ENCODE measurements at regions not wholly inside any gene's neighbourhood (a gene's known extent, or its start where the extent isn't known, plus 50 kb on each side); places are given as distances from the start of the nearest gene placed in this dataset.

DNA sequence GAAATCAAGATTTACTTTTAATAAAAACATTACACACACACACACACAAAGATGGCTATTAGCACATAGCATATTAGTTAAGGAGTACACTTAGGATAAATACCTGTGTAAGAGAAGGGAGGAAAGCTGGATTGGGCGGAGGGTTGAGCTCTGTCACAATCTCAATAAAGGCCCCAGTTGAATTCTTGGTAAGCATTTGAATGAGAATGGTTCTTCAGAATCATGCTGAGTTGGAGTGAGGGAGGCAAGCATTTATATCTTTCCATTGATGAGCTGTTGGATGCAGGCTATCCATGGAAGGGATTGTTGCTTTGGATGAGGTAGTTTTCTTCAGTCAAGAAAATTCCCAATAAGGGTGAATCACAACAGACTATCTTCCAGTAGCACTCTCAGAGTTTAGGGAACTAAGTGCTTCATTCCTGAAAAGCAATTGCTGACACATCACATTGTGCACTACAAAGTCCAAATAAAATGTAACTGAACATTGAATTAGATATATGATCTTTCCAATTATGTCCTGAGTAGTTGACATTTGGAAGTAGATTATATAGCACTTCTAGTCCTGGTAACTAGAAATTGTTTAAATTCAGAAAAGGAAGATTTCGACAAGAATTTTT is 95.7 kb downstream of the SUCNR1 start:
- H3K4me3 ChIP-seq (ENCODE audit: low read length): no peak overlapping the region
- WGBS (ENCODE audit: insufficient coverage, insufficient read length): no CpG with 5 or more reads among the region's 2 CpGs
- H3K36me3 ChIP-seq (ENCODE audit: control insufficient read depth, insufficient read depth, low read length): no peaks in the 10 kb centered on the region
- no peak overlapping the region for H3K27ac ChIP-seq (ENCODE audit: low read length)
- H3K27me3 ChIP-seq (ENCODE audit: control insufficient read depth, insufficient read depth, low read length): no peaks in the 10 kb centered on the region
- DNase-seq (ENCODE audit: low read depth, low spot score): peak; percentile 29
- no peaks in the 10 kb centered on the region for H3K9me3 ChIP-seq (ENCODE audit: control insufficient read depth, insufficient read depth, low read length)
- no peaks in the 10 kb centered on the region for H3K4me1 ChIP-seq (ENCODE audit: control insufficient read depth, insufficient read depth, low read length)

DNA sequence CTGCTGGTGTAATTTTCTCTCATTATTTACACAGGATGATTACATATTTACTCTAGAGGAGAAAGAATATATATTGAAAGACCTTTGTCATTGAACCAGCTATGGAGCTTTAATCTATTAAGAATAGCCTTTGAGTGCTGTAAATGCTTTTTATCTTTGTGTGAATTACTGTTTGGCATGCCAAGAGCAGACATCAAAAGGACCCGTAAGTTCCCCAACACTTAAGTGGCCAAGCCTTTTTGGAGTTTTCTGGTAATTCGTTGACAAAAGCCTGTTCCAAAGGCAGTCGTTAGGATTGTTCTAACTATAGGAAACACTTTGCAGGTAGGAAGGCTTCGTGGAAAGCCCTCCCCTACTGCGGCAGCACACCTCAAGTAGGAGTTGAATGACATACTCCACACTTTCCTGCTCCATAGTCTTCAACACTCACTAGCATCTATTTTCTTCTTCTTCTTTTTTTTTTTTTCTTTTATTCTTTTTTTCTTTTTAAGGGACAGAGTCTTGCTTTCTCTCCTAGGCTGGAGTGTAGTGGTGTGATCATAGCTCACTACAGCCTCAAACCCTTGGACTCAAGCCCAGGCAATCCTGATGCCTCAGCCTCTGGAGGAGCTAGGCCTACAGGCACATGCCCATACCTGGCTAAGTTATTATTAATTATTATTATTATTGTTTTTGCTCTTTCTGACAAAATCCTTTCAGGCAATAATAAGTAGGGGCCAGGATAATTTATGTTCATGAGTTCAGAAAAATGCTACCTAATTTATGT is 98.6 kb downstream of the SUCNR1 start:
- Histone ChIP-seq H3K4me1 (ENCODE audit: control insufficient read depth, insufficient read depth, low read length) (no peaks in the 10 kb centered on the region), H3K4me3 (ENCODE audit: low read length) (no peak overlapping the region), H3K27me3 (ENCODE audit: control insufficient read depth, insufficient read depth, low read length) (no peaks in the 10 kb centered on the region), H3K27ac (ENCODE audit: low read length) (no peak overlapping the region), H3K36me3 (ENCODE audit: control insufficient read depth, insufficient read depth, low read length) (no peaks in the 10 kb centered on the region), H3K9me3 (ENCODE audit: control insufficient read depth, insufficient read depth, low read length) (no peaks in the 10 kb centered on the region)
- WGBS (ENCODE audit: insufficient coverage, insufficient read length): no CpG with 5 or more reads among the region's 5 CpGs
- no peak for DNase-seq (ENCODE audit: low read depth, low spot score)

DNA sequence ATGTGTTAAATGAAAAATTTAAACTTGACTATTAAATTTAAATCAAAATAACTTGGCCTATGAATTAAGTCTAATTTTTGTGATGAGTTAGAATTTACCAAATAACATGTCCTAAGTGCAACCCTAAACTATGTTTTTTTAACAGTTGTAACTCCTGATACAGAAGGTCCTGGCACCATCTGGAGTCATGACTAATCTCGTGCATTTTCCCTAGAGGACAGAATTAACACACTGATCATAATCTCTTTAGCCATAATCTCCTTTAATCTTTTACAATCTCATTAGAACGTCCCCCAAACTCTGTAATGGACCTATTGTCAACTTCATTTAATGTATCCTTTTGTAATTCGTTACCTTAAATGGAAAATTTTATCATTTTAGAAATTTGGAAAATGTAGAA is 100.6 kb downstream of the SUCNR1 start:
- H3K9me3 ChIP-seq (ENCODE audit: control insufficient read depth, insufficient read depth, low read length): no peaks in the 10 kb centered on the region
- H3K4me3 ChIP-seq (ENCODE audit: low read length): no peak overlapping the region
- no peak for DNase-seq (ENCODE audit: low read depth, low spot score)
- WGBS (ENCODE audit: insufficient coverage, insufficient read length): no CpG with 5 or more reads among the region's 3 CpGs
- no peaks in the 10 kb centered on the region for H3K36me3 ChIP-seq (ENCODE audit: control insufficient read depth, insufficient read depth, low read length)
- no peaks in the 10 kb centered on the region for H3K4me1 ChIP-seq (ENCODE audit: control insufficient read depth, insufficient read depth, low read length)
- no peak overlapping the region for H3K27ac ChIP-seq (ENCODE audit: low read length)
- H3K27me3 ChIP-seq (ENCODE audit: control insufficient read depth, insufficient read depth, low read length): no peaks in the 10 kb centered on the region

DNA sequence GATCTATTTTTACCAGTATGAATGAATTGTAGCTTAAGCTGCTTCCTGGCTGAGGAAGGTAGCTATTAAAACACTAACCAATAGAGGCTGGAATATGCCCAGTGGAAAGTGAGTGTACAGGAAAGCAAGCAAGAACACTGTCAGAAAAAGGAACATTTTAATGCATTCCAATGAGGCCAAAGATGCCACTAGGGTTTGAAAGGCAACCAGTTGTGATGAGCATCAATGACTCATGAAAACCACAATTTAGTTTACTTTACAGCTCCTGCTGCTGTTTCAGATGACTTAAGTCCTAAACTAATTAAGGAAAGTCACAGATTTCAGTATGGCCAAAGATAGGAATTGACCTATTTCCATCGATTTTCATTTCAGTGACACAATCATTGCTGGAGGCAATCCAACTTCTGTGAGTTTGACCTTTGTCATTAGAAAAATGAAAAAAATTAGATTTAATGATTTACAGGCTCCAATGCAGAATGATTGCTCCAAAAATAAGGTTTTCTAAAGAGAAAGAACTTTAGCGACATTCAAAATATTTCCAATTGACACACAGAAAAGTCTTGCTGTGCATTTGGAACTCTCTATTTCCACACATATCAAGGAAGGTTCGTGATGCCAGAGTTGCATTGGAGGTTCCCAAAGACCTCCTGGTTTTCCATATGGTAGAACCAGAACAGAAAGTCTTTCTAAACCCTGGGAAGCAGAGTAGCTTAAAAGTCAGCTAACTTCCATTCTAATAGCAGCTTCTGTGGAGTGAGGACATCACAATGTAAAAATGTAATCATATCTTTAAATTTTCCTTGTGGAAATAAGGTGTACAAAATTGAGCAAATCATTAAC is 103.0 kb downstream of the SUCNR1 start:
- H3K9me3 ChIP-seq (ENCODE audit: control insufficient read depth, insufficient read depth, low read length): no peaks in the 10 kb centered on the region
- no peak overlapping the region for H3K4me3 ChIP-seq (ENCODE audit: low read length)
- no peak for DNase-seq (ENCODE audit: low read depth, low spot score)
- H3K27me3 ChIP-seq (ENCODE audit: control insufficient read depth, insufficient read depth, low read length): no peaks in the 10 kb centered on the region
- no peaks in the 10 kb centered on the region for H3K4me1 ChIP-seq (ENCODE audit: control insufficient read depth, insufficient read depth, low read length)
- H3K36me3 ChIP-seq (ENCODE audit: control insufficient read depth, insufficient read depth, low read length): no peaks in the 10 kb centered on the region
- no CpG with 5 or more reads among the region's 3 CpGs for WGBS (ENCODE audit: insufficient coverage, insufficient read length)
- no peak overlapping the region for H3K27ac ChIP-seq (ENCODE audit: low read length)

DNA sequence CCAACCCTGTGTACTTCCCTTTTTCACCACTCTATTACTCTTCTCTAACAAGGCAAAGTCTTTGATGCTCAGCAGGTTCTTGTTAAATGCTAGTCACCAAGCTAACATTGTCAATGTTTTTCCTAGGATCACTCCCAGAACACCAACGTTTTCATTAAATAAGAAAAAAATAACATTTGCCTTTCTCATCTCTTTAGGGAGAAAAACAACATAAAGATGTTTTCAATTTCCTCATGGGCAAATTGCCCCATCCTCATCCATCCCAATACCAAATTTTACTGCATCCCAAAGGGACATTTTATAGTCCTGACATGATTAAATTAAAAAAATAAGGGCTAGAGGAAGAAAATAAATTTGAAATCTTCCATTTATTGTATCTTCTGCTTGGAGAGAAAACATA is 106.5 kb downstream of the SUCNR1 start:
- Histone ChIP-seq H3K27me3 (ENCODE audit: control insufficient read depth, insufficient read depth, low read length) (no peaks in the 10 kb centered on the region), H3K9me3 (ENCODE audit: control insufficient read depth, insufficient read depth, low read length) (no peaks in the 10 kb centered on the region), H3K27ac (ENCODE audit: low read length) (no peak overlapping the region), H3K36me3 (ENCODE audit: control insufficient read depth, insufficient read depth, low read length) (no peaks in the 10 kb centered on the region), H3K4me1 (ENCODE audit: control insufficient read depth, insufficient read depth, low read length) (no peaks in the 10 kb centered on the region), H3K4me3 (ENCODE audit: low read length) (no peak overlapping the region)
- WGBS (ENCODE audit: insufficient coverage, insufficient read length): no CpG with 5 or more reads among the region's 1 CpG
- DNase-seq (ENCODE audit: low read depth, low spot score): no peak

DNA sequence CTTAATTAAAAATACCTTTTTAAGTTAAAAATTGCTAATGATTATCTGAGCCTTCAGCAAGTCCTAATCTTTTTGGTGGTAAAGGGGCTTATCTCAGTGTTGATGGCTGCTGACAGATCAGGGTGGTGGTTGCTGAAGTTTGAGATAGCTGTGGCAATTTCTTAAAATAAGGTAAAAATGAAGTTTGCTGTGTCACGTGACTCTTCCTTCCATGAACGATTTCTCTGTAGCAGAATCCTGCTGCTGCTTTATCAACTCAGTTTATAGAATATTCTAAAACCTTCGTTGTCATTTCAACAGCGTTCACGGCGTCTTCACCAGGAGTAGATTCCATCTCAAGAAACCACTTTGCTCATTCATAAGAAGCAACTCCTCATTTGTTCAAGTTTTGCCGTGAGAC is 110.1 kb downstream of the SUCNR1 start:
- Histone ChIP-seq H3K4me3 (ENCODE audit: low read length) (no peak overlapping the region), H3K36me3 (ENCODE audit: control insufficient read depth, insufficient read depth, low read length) (no peaks in the 10 kb centered on the region), H3K27me3 (ENCODE audit: control insufficient read depth, insufficient read depth, low read length) (no peaks in the 10 kb centered on the region), H3K4me1 (ENCODE audit: control insufficient read depth, insufficient read depth, low read length) (no peaks in the 10 kb centered on the region), H3K27ac (ENCODE audit: low read length) (no peak overlapping the region), H3K9me3 (ENCODE audit: control insufficient read depth, insufficient read depth, low read length) (no peaks in the 10 kb centered on the region)
- no CpG with 5 or more reads among the region's 7 CpGs for WGBS (ENCODE audit: insufficient coverage, insufficient read length)
- DNase-seq (ENCODE audit: low read depth, low spot score): no peak

DNA sequence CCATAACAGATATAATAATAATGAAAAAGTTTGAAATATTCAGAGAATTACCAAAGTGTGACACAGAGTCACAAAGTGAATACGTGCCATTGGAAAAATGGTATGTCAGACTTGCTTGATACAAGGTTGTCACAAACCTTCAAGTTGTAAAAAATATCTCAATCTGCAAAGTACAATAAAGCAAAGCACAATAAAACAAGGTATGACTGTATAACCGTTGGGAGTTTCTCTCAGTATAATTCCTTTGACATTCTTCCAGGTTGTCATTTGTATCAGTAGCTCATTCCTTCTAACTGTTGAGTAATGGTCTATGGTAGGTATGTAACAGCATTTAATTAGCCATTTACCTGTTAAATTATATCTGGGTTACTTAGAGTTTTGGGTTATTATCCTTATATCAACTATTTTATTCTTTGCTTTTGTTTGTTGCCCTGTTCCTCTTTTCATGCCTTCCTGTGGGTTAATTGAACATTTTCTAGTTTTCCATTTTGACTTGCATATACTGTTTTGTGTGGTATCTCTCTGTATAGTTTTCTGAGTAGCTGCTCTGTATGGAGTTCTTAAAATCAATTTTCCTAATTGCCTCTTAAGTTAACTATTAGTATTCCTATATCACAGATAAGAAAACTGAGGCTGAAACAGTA is 112.5 kb downstream of the SUCNR1 start:
- Histone ChIP-seq H3K4me1 (ENCODE audit: control insufficient read depth, insufficient read depth, low read length) (no peaks in the 10 kb centered on the region), H3K9me3 (ENCODE audit: control insufficient read depth, insufficient read depth, low read length) (no peaks in the 10 kb centered on the region), H3K27me3 (ENCODE audit: control insufficient read depth, insufficient read depth, low read length) (no peaks in the 10 kb centered on the region), H3K36me3 (ENCODE audit: control insufficient read depth, insufficient read depth, low read length) (no peaks in the 10 kb centered on the region), H3K4me3 (ENCODE audit: low read length) (no peak overlapping the region), H3K27ac (ENCODE audit: low read length) (no peak overlapping the region)
- no peak for DNase-seq (ENCODE audit: low read depth, low spot score)
- no CpG with 5 or more reads among the region's 2 CpGs for WGBS (ENCODE audit: insufficient coverage, insufficient read length)

DNA sequence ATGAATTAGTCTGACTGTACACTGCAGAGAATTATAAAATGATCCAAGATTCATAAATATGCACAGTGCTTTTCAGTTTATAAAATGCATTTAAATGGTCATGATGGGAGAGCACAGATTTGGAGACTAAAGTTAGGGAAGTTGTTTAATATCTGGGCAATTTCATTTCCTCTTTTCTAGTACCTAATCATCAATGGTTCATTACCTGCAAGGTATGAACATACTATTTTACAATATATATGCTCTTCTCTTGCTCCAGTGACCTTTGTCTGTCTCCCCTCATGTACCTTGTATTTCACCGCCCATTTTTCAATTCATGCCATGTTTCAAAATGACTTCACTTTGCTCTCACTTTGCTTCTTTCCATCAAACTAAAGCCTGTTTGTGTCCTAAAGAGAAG is 114.5 kb downstream of the SUCNR1 start:
- no peak for DNase-seq (ENCODE audit: low read depth, low spot score)
- Histone ChIP-seq H3K4me1 (ENCODE audit: control insufficient read depth, insufficient read depth, low read length) (peaks cover under 1% of the 10 kb centered on the region; the same call in 1 of the 2 replicates), H3K4me3 (ENCODE audit: low read length) (no peak overlapping the region), H3K36me3 (ENCODE audit: control insufficient read depth, insufficient read depth, low read length) (no peaks in the 10 kb centered on the region), H3K9me3 (ENCODE audit: control insufficient read depth, insufficient read depth, low read length) (no peaks in the 10 kb centered on the region), H3K27me3 (ENCODE audit: control insufficient read depth, insufficient read depth, low read length) (no peaks in the 10 kb centered on the region), H3K27ac (ENCODE audit: low read length) (no peak overlapping the region)
- WGBS (ENCODE audit: insufficient coverage, insufficient read length): no CpG with 5 or more reads among the region's 1 CpG

DNA sequence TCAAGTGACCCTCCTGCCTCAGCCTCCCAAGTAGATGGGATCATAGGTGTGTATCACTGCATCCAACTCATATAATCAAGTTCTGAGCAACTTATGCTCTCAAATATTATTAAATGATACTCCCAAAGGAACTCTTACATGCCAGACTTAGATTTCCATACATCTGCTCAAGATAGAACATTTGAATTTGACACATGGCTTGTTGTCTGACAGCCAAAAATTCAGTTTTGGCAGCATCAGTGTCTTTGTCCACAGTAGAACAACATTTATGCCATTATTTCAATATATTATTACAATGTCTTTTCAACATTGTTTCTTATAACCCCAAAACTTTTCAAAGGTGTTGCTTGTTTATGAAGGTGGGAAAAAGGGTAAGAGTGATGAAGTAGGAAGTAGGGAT is 116.2 kb downstream of the SUCNR1 start:
- Histone ChIP-seq H3K9me3 (ENCODE audit: control insufficient read depth, insufficient read depth, low read length) (no peaks in the 10 kb centered on the region), H3K27ac (ENCODE audit: low read length) (no peak overlapping the region), H3K4me3 (ENCODE audit: low read length) (no peak overlapping the region), H3K4me1 (ENCODE audit: control insufficient read depth, insufficient read depth, low read length) (peaks cover 2% of the 10 kb centered on the region; the same call in 1 of the 2 replicates), H3K27me3 (ENCODE audit: control insufficient read depth, insufficient read depth, low read length) (no peaks in the 10 kb centered on the region), H3K36me3 (ENCODE audit: control insufficient read depth, insufficient read depth, low read length) (no peaks in the 10 kb centered on the region)
- DNase-seq (ENCODE audit: low read depth, low spot score): no peak

DNA sequence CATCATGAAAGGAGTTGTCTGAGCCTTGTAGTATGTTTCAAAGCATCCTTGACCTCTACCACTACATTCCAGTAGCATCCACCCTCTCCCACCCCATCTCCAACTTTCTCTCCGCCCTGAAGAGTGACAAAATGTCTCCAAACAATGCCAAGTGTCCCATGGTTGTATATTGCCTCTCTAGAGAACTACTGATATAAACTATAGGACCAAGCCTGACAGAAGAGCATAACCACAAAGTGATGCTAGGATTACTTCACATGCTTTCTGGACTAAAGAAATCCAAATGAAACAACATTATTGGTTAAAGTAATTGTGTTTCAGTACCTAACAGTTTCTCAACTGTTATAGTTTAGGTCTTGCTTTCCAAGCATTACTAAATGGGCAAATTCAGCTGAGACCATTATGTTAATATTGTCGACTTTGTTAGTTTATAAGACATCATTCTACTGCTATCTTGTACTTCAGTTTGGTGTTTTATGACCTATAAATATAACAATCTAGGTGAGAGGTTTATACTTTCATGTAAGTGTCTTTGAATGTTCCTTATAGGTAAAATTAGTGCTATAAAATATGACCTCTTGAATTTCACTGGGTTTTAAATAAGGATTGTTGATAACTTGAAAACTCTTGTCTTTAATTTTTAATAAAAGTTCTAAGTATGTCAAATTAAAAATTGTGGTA is 117.4 kb downstream of the SUCNR1 start:
- Histone ChIP-seq H3K27me3 (ENCODE audit: control insufficient read depth, insufficient read depth, low read length) (no peaks in the 10 kb centered on the region), H3K4me1 (ENCODE audit: control insufficient read depth, insufficient read depth, low read length) (peaks cover 2% of the 10 kb centered on the region; the same call in 1 of the 2 replicates), H3K27ac (ENCODE audit: low read length) (no peak overlapping the region), H3K36me3 (ENCODE audit: control insufficient read depth, insufficient read depth, low read length) (no peaks in the 10 kb centered on the region), H3K4me3 (ENCODE audit: low read length) (no peak overlapping the region), H3K9me3 (ENCODE audit: control insufficient read depth, insufficient read depth, low read length) (no peaks in the 10 kb centered on the region)
- DNase-seq (ENCODE audit: low read depth, low spot score): no peak
- no CpG with 5 or more reads among the region's 2 CpGs for WGBS (ENCODE audit: insufficient coverage, insufficient read length)

All from iPS DF 6.9 (cell line).